ENCODE measurements at regions not wholly inside any gene's neighbourhood (a gene's known extent, or its start where the extent isn't known, plus 50 kb on each side); places are given as distances from the start of the nearest gene placed in this dataset.

DNA sequence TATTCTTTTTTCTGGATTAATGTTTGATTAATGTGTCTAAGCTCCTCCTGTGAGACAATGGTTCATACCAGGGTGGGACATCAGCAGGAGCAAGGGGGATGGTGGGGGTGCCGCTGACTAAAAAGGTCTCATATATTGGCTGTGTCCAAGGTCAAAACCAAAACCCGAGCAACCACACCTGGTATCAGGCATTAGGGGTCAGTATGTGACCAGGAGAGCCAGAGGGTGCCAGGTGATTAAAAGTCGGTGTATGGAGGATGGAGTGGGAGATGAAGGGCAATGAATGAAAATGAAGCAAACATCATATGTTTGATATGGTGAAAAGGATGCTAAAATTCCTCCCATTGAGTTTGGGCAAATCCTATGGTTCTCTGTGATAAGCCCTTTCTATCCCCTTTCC lies 118.0 kb downstream of the MIAT start:
- TF ChIP-seq POLR2AphosphoS5 (IDR thresholded peaks at IDR 0.05) (no peak), POLR2A (IDR thresholded peaks at IDR 0.05) (no peak), EP300 (IDR thresholded peaks at IDR 0.05) (no peak)

Measured in stomach (tissue), 4 donors.